Panc1 (cell line): ENCODE measurements at regions not wholly inside any gene's neighbourhood (a gene's known extent, or its start where the extent isn't known, plus 50 kb on each side); places are given as distances from the start of the nearest gene placed in this dataset.

Experiments
- ATAC-seq: fragments of 200-7000 bp; cut with Tn5 transposase; 2 replicates; pipeline ENCODE4 v1.9.1; 2020; ENCODE audit warnings: mild to moderate bottlenecking, moderate library complexity
- BruUV-seq: library from RNA; stranded (reverse); fragments of 400-500 nt; replicated peaks from 2 replicates; lab custom pipeline; 2021; lab: Mats Ljungman, UMichigan
- CTCF ChIA-PET: fragments of 300-600 bp; sonication (Branson Sonifier 250); formaldehyde crosslinking; loops from one replicate; lab custom pipeline; 2022; ENCODE audit warnings: antibody characterized with exemption; lab: Charles Lee
- POLR2A ChIA-PET: fragments of 300-600 bp; sonication (Branson Sonifier 250); formaldehyde crosslinking; loops from one replicate; lab custom pipeline; 2022; ENCODE audit warnings: antibody characterized with exemption; lab: Charles Lee
- DNase-seq: peaks from one replicate; pipeline ENCODE4 v3.0.0-alpha.2; 2010; ENCODE audit warnings: low read depth, low spot score
- H3K27ac ChIP-seq: 2 replicates; pipeline ENCODE4 v1.5.1; 2011; ENCODE audit warnings: mild to moderate bottlenecking, low read length, inconsistent platforms
- H3K27me3 ChIP-seq: fragments of 200-500 bp; sonication (Bioruptor generic); 2 replicates; pipeline ENCODE4 v1.6.0; 2014; ENCODE audit warnings: low read length, inconsistent platforms; ENCODE audit not compliant: control insufficient read depth, insufficient read depth
- H3K36me3 ChIP-seq: fragments of 200-500 bp; sonication (Bioruptor generic); 2 replicates; pipeline ENCODE4 v1.5.1; 2014; ENCODE audit warnings: inconsistent platforms, mild to moderate bottlenecking, low read length, moderate library complexity; ENCODE audit not compliant: control insufficient read depth, insufficient read depth
- H3K4me1 ChIP-seq: 2 replicates; pipeline ENCODE4 v1.5.1; 2011; ENCODE audit warnings: inconsistent platforms, mild to moderate bottlenecking, low read length, moderate library complexity; ENCODE audit not compliant: control insufficient read depth, insufficient read depth
- H3K4me3 ChIP-seq, 2 experiments: 2 replicates each; pipeline ENCODE4 v1.5.1; 2011 to 2012; ENCODE audit warnings: low read depth in 2 of 2, low read length in 2 of 2, mild to moderate bottlenecking in 2 of 2, inconsistent platforms in 1 of 2, moderate library complexity in 1 of 2
- H3K9me3 ChIP-seq: fragments of 200-500 bp; sonication (Bioruptor generic); 2 replicates; pipeline ENCODE4 v1.5.1; 2014; ENCODE audit warnings: low read depth, mild to moderate bottlenecking, inconsistent platforms, low read length, moderate library complexity; ENCODE audit not compliant: control insufficient read depth, insufficient read depth
- TCF7L2 ChIP-seq: IDR thresholded peaks from 2 replicates; pipeline ENCODE4 v1.6.1; 2011; ENCODE audit warnings: mild to moderate bottlenecking, low read depth, low read length, inconsistent platforms
- in situ Hi-C: cut with HindIII; loops from 2 replicates; pipeline ENCODE4 v1.10.0; 2016; ENCODE audit warnings: low sequenced_read_pairs, low pct_unique_long_range_greater_than_20kb
- intact Hi-C: fragments of 100-400 bp; cut with micrococcal nuclease; formaldehyde crosslinking; loops from one replicate; pipeline ENCODE4 v1.10.0; 2022; ENCODE audit not compliant: unreplicated experiment
- TF ChIP-seq, protein P1 (sequence below), 2 experiments: IDR thresholded peaks; 2 replicates each; pipeline ENCODE4 v1.6.1; 2011 to 2012; ENCODE audit warnings: low read depth in 2 of 2, control low read depth in 1 of 2, low read length in 1 of 2, mild to moderate bottlenecking in 1 of 2, moderate library complexity in 1 of 2; ENCODE audit not compliant: insufficient read depth in 1 of 2
- TF ChIP-seq, protein P2 (sequence below): fragments of 450-650 bp; IDR thresholded peaks from 2 replicates; pipeline ENCODE4 v1.5.1; 2017; ENCODE audit warnings: mild to moderate bottlenecking

GRCh38 chr2:122867941-122868340, 1112.5 kb downstream of the TSN start:
- Histone ChIP-seq H3K27me3 (no peaks in the 10 kb centered on the region), H3K4me1 (no peaks in the 10 kb centered on the region), H3K9me3 (no peaks in the 10 kb centered on the region), H3K36me3 (no peaks in the 10 kb centered on the region), H3K27ac (no peak overlapping the region), H3K4me3 (no peak overlapping the region)
- ATAC-seq (no peak), DNase-seq (no peak)
- ChIA-PET POLR2A (no interaction called here), CTCF (no interaction called here)
- in situ Hi-C loops, result no loop called here
- no TSS peak for BruUV-seq
- TF ChIP-seq, protein P1, sequence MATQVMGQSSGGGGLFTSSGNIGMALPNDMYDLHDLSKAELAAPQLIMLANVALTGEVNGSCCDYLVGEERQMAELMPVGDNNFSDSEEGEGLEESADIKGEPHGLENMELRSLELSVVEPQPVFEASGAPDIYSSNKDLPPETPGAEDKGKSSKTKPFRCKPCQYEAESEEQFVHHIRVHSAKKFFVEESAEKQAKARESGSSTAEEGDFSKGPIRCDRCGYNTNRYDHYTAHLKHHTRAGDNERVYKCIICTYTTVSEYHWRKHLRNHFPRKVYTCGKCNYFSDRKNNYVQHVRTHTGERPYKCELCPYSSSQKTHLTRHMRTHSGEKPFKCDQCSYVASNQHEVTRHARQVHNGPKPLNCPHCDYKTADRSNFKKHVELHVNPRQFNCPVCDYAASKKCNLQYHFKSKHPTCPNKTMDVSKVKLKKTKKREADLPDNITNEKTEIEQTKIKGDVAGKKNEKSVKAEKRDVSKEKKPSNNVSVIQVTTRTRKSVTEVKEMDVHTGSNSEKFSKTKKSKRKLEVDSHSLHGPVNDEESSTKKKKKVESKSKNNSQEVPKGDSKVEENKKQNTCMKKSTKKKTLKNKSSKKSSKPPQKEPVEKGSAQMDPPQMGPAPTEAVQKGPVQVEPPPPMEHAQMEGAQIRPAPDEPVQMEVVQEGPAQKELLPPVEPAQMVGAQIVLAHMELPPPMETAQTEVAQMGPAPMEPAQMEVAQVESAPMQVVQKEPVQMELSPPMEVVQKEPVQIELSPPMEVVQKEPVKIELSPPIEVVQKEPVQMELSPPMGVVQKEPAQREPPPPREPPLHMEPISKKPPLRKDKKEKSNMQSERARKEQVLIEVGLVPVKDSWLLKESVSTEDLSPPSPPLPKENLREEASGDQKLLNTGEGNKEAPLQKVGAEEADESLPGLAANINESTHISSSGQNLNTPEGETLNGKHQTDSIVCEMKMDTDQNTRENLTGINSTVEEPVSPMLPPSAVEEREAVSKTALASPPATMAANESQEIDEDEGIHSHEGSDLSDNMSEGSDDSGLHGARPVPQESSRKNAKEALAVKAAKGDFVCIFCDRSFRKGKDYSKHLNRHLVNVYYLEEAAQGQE (IDR thresholded peaks at IDR 0.05; ENCODE audit: insufficient read depth in 1 of 2, low read depth in 2 of 2, low read length in 1 of 2), result no peak
- TF ChIP-seq, protein P2, sequence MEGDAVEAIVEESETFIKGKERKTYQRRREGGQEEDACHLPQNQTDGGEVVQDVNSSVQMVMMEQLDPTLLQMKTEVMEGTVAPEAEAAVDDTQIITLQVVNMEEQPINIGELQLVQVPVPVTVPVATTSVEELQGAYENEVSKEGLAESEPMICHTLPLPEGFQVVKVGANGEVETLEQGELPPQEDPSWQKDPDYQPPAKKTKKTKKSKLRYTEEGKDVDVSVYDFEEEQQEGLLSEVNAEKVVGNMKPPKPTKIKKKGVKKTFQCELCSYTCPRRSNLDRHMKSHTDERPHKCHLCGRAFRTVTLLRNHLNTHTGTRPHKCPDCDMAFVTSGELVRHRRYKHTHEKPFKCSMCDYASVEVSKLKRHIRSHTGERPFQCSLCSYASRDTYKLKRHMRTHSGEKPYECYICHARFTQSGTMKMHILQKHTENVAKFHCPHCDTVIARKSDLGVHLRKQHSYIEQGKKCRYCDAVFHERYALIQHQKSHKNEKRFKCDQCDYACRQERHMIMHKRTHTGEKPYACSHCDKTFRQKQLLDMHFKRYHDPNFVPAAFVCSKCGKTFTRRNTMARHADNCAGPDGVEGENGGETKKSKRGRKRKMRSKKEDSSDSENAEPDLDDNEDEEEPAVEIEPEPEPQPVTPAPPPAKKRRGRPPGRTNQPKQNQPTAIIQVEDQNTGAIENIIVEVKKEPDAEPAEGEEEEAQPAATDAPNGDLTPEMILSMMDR, result no peak
- intact Hi-C loops, result no loop called here

DNA sequence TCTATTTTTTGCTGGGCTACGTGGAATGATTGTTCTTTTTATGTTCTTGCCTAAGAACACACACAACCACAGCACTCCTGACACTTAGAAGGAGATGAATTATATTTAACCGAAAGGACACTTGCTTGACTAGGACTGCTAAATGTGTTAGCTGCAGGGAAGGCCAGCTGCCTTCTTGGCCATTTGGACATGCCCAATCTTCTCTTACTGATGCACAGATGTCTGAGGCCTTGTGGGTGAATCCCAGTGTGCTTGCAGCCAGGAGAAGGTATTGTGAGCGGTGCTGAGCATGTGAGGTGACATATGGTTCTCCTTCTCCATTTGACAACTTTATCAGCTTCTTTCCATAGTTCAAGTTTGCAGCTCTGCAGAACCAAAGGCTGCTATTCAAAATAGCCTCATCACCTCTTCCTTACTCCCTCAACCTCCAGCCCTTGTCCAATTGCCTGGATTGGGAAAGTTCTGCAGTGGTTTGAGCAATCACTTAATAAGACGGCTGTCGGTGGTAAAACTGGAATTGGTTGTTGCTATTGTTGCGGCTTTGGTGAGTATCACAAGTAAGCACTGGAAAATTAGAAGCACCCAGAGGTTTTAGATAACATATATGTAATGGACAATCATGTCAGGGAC, 1113.3 kb downstream of the TSN start:
- CTCF ChIA-PET, result no interaction called here
- no peaks in the 10 kb centered on the region for H3K4me1 ChIP-seq
- ATAC-seq (no peak), DNase-seq (no peak)
- H3K27me3 ChIP-seq, result no peaks in the 10 kb centered on the region
- H3K9me3 ChIP-seq, result no peaks in the 10 kb centered on the region
- H3K27ac ChIP-seq, result no peak overlapping the region
- intact Hi-C loops, result no loop called here
- BruUV-seq, result no TSS peak
- no peaks in the 10 kb centered on the region for H3K36me3 ChIP-seq
- no peak for TF ChIP-seq TCF7L2
- TF ChIP-seq, protein P1 (IDR thresholded peaks at IDR 0.05; ENCODE audit: insufficient read depth in 1 of 2, low read depth in 2 of 2, low read length in 1 of 2), result no peak
- TF ChIP-seq, protein P2, result no peak
- no peak overlapping the region for H3K4me3 ChIP-seq
- in situ Hi-C loops, result no loop called here
- POLR2A ChIA-PET, result no interaction called here
